Left ventricle myocardium superior (tissue), 1 donor: ENCODE measurements at regions not wholly inside any gene's neighbourhood (a gene's known extent, or its start where the extent isn't known, plus 50 kb on each side); places are given as distances from the start of the nearest gene placed in this dataset.

Source experiments
- ATAC-seq: fragments of 200-7000 bp; cut with Tn5 transposase; one replicate; pipeline ENCODE4 v1.9.1; 2020; ENCODE audit warnings: mild to moderate bottlenecking, moderate library complexity
- DNase-seq: peaks from one replicate; pipeline ENCODE4 v3.0.0-alpha.2; 2020
- intact Hi-C: fragments of 100-400 bp; cut with micrococcal nuclease; formaldehyde crosslinking; loops from one replicate; pipeline ENCODE4 v1.11.0; 2022
- donor health status: DM: no; HTN: yes; CAD: no; lungs with severe emphysema.

GRCh38 chr11:69958308-69958707, 119.8 kb upstream of the ANO1 start:
- intact Hi-C loops, result no loop called here
- DNase-seq, result no peak
- no peak for ATAC-seq

- DNase-seq (peak; percentile 9), ATAC-seq (no peak)
- intact Hi-C loops, result no loop called here
Observed at GRCh38 chr11:69959461-69959860, 118.7 kb upstream of the ANO1 start.

DNA sequence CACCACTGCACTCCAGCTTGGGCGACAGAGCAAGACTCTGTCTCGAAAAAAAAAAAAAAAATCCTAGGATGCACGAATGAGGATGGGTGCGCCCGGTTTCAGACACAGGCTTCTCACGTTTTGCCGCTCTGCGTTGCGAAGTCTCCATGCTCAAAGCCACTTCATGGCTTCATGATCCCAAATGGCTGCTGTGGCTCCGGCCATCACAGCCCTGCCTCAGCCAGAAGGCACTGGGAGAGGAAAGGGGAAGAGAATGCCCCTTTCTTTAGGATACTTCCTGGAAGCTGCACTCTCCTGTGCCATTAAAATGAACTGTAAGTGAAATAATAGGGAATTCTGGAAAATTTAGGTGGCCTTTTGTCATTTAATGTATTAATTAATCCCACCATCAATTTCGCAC, 116.4 kb upstream of the ANO1 start:
- DNase-seq, result peak; percentile 0
- intact Hi-C loops, result no loop called here
- no peak for ATAC-seq

DNA sequence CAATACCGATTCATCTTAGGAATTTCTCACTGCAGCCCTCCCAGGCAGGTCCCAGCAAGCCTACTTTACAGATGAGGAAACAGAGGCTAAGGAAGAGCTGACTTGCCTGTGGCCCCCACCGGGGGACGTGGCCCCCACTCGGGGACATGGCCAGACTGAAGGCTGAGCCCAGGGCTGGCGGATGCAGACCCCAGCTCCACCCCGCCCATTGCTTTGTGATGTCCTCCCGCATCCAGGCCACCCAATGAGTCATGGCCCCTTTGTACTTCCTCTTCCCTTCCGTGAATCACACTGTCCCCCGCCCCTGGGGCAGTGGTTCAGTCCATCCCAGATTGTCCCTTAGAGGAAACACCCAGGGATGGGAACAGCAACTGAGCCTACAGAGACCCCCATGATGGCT, 116.0 kb upstream of the ANO1 start:
- ATAC-seq (no peak), DNase-seq (no peak)
- intact Hi-C loops, result no loop called here

DNA sequence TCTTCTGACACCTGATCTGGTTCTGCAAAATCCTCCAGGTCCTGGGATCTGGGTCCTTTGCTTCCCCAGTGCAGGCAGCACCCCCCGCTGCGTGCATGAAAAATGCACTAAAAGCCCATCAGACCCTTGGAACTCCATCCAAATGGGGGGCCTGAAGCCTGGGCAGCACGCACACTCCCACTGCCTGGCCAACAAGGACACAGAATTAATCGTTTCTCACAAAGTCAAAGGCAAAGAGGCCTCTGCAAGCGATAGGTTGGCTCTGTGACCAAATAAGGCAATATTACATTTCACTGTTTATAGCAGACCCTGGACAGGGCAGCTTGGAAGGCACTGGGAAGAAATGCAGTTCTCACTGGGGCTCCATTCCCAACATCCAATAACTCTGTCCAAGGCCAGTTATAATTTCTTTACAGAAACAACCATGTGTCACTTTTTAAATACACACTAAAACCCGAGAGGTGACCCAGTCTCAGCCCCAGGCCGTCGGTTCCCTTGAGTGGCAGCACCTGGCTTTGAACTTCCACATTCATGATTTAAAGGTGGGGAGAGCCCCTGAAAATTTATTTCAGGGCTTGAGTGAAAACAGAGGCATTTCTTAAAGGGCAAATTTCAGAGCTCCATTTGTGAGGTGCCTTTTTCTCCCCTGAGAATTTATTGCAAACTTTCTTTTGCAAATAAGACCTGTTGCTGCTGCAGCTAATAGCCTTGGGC, 114.4 kb upstream of the ANO1 start:
- ATAC-seq (no peak), DNase-seq (no peak)
- intact Hi-C loops, result no loop called here

GRCh38 chr11:69964247-69964643, 113.9 kb upstream of the ANO1 start:
- DNase-seq (no peak), ATAC-seq (no peak)
- intact Hi-C loops, result no loop called here

- intact Hi-C loops, result no loop called here
- ATAC-seq (no peak), DNase-seq (no peak)
Observed at GRCh38 chr11:69965821-69966582, 112.1 kb upstream of the ANO1 start.

DNA sequence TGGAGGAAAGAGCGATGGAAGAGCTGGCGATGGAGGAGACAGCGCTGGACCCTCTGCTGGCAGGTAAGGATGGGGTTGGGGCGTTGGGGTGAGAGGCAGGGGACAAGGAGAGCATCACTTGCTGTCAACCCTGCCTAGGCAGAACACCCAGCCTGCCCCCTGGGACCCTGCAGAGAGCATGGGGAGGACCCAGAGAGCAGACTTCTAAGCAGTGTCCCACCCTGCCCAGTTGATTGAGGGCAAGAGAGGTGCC, 111.6 kb upstream of the ANO1 start:
- no peak for DNase-seq
- intact Hi-C loops, result no loop called here
- no peak for ATAC-seq

DNA sequence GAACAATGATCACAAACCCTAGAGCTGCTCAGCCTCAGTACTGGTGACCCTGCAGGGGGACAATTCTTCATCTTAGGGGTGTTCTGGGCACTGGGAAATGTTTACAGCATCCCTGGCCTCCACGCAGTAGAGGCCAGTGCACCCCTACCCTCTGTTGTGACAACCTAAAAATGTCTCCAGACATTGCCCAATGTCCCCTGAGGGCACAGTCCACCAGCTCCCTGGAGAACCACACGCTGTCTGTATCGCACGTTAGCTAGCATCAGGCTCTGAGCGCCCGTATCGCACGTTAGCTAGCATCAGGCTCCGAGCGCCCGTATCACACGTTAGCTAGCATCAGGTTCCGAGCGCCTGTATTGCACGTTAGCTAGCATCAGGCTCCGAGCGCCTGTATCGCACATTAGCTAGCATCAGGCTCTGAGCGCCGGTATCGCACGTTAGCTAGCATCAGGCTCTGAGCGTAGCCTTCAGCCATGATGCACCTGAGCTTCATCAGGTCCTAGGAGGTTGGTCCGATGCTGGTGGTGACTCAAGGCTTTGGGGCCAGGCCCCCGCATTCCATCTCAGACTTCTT, 111.1 kb upstream of the ANO1 start:
- DNase-seq (no peak), ATAC-seq (no peak)
- intact Hi-C loops, result no loop called here

DNA sequence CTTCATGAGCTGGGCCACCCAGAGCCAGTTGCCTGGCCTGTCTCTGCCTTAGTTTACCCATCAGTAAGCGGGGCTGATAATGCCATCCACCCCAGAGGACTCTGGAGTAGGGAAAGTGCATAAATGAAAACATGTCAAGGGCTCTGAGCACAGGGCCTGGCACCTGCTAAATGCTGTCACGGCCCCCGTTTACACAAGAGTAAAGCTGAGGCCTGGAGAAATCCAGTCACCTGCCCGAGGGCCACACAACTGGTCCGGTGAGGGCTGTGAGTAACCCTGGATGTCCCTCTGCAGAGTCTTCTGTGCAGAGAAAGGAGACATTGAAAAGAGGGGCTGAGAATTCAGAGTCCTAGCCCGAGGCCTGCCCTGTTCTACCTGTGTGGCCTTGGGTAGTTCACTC, 110.6 kb upstream of the ANO1 start:
- ATAC-seq (no peak), DNase-seq (no peak)
- intact Hi-C loops, result no loop called here

- ATAC-seq (peak; percentile 47), DNase-seq (peak; percentile 54)
- intact Hi-C loops, result no loop called here
Observed at GRCh38 chr11:69968396-69969347, 109.4 kb upstream of the ANO1 start.

DNA sequence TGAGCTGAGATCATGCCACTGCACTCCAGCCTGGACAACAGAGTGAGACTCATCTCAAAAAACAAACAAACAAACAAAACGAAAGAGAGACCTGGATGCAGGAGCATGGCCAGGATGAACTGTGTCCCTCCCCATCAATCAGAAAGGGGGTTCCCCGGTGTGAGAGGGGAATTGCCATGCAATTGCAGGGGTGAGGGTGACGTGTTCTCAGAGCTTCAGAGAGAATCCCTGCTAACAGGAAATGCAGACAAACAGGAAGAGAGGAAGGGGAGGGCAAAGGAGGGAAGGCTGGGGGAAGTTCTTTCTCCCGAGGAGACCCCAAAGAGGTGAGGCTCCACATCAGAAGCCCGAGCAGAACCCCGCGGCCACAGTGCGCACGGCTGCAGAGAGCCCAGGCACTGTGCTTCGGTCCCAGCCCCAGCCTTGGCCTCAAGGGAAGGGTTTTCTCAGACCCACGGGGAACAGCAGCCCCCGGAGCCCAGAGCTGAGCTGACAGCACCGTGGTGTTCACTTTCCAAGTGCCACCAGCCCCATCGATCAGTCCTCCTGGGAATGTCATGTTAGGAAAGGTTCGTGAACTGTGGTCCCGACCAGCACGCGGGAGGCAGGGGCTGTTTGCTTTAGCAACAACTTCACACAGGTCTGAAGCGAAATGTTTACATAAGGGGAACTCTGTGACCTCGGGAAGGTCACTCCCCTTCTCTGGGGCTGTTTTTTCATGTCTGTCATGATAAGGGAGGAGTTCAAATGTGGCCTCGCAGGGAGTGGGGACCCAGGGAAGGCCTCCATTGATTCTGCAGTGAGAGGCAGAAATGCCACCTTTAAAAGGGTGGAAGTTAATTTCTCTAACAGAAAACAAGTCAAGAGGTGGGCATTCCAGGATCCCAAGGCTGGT, 108.0 kb upstream of the ANO1 start:
- ATAC-seq, result no peak
- DNase-seq, result peak; percentile 2
- intact Hi-C loops, result no loop called here

- DNase-seq (no peak), ATAC-seq (no peak)
- intact Hi-C loops, result no loop called here
Observed at GRCh38 chr11:69970785-69971535, 107.2 kb upstream of the ANO1 start.

DNA sequence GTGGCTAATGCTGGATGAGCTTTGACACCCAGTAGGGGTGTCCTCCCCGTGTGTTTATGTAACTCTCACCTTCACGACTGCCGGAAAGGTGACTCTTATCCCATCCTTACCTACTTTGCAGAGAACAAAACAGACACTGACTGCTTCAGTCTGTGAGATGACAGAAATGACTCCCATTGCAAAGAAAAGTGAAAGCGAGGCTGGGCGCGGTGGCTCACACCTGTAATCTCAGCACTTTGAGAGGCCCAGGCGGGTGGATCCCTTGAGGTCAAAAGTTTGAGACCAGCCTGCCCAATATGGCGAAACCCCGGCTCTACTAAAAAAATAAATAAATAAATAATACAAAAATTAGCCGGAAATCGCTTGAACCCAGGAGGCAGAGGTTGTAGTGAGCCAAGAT, 106.4 kb upstream of the ANO1 start:
- DNase-seq, result peak; percentile 3
- intact Hi-C loops, result no loop called here

DNA sequence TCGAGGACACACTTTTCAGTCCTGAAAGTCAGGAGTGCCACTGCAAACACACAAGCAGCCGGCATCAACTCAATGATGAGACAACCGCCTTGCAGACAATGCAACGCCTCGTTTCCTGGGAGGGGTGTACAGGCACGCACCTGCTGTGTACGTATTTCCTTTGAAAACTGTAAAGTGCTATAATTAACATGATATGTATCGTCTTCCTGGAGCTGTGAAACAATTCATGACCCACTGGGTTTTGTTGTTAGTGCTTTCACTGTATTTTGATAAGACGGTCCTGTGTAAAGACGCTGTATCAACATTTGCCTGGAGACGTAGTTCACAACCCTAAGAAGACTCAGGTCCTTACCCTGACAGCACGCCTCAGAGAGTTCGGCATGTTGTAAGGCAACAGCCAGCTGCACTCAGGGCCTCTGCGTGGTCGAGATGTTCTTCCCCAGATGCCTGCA, 105.7 kb upstream of the ANO1 start:
- ATAC-seq (no peak), DNase-seq (peak; percentile 7)
- intact Hi-C loops, result no loop called here

More for the DNA sequence above, 106.4 kb upstream of the ANO1 start:
- no peak for ATAC-seq

DNA sequence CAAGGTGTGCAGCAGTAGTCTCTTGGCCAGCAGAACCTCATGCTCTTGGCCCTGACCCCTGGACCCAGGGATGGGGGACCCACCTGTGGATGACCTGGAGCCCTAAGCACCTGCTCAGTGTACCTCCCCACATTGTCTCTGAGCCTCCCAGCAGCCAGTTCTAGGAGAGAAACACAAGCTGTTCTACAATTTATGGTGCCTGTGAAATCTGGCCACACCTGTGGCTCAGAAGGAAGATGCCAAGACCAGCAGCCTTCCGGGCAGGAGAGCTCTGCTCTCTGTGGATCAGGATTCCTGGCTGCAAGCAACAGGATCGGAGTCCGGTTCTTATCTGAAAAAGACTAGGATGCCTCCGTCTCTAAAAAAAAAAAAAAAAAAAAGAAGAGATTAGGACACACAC, 103.6 kb upstream of the ANO1 start:
- DNase-seq, result peak; percentile 6
- intact Hi-C loops, result no loop called here
- no peak for ATAC-seq

DNA sequence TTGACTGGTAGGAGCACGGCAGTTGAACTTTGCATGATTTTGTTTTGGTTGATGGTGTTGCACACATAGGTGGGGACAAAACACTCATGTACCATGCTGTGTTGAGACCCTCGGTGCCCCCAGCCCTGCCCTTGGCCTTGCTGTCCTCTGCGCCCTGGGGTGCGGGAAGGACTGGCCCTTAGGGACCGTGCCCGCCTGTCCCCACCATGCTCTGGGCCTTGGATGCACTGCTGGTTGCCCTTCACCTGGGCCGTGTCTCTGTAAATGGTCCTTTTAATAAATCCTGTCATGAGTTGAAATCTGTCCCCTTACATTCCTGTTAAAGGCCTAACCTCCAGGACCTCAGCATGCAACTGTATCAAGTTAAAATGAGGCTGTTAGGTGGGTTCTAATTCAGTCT, 102.3 kb upstream of the ANO1 start:
- DNase-seq (peak; percentile 16), ATAC-seq (no peak)
- intact Hi-C loops, result no loop called here

DNA sequence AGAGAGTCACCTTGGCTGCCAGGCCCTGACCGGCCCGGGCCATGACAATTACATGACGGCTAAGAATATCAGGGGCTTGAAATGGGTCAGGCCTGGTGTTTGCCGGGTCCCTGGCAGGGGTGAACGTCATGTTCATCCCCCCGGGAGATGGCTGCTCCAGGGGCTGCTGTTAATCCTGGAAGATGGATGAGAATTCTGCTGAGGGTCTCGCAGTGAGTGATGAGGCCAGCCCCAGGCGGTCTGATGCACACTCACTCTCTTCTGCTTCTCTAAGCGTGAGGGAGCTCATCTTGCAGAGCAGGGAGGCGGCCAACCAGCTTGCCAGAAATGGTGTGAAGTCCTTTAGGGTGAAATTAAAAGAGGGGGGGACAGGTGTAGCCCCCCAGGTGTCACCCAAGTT, 101.3 kb upstream of the ANO1 start:
- intact Hi-C loops, result no loop called here

More for the DNA sequence above, 101.3 kb upstream of the ANO1 start:
- peak; percentile 14 for DNase-seq
- ATAC-seq, result no peak
